Mucosa of gallbladder (tissue), 1 donor: ENCODE measurements at regions not wholly inside any gene's neighbourhood (a gene's known extent, or its start where the extent isn't known, plus 50 kb on each side); places are given as distances from the start of the nearest gene placed in this dataset.

Source experiments
- DNase-seq: peaks from one replicate; pipeline ENCODE4 v3.0.0-alpha.2; 2020; ENCODE audit warnings: low spot score
- donor health status: DM: no; HTN: no; CAD: no.

GRCh38 chr2:16278421-16279200, 338.3 kb downstream of the MYCN start:
- DNase-seq, result no peak

DNA sequence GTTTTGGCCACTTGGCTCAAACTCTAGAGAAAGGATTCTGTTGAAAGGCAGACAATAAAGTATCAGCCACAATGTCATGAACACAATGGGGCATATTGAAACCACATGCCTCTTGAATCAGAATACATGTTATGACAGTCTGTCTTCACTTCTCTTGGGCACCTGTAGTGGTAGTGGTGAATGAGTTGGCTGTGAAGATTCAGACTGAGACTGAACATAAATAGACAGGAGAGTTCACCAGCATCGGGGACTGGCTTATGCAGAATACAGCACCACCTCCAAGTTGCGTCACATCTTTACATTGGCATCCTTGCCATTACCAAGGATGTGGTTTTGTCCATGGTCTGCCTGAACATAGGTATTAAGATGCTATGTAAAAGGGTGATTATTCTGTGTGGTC, 336.8 kb downstream of the MYCN start:
- DNase-seq, result no peak

GRCh38 chr2:16275661-16276060, 335.3 kb downstream of the MYCN start:
- DNase-seq, result no peak

DNA sequence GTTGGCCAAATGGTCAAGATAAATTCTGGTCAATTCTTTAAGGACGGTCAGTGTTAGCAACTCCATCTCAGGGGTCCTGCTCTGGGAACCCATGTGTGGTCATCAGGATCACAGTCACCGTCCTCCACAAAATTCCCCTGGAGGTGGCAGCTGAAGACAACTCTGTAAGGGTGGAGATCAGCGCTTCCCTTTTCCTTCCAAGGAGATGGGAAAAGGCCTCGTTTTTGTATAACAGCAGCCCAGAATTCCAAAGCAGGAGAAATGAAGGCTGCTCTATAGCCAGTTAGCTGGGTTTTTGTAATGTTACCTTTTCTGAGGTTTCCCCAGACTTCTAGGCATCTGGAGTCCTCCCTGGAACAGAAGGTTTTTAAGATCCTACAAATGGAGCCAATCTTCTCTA, 334.8 kb downstream of the MYCN start:
- no peak for DNase-seq

GRCh38 chr2:16273111-16273510, 332.8 kb downstream of the MYCN start:
- no peak for DNase-seq

DNA sequence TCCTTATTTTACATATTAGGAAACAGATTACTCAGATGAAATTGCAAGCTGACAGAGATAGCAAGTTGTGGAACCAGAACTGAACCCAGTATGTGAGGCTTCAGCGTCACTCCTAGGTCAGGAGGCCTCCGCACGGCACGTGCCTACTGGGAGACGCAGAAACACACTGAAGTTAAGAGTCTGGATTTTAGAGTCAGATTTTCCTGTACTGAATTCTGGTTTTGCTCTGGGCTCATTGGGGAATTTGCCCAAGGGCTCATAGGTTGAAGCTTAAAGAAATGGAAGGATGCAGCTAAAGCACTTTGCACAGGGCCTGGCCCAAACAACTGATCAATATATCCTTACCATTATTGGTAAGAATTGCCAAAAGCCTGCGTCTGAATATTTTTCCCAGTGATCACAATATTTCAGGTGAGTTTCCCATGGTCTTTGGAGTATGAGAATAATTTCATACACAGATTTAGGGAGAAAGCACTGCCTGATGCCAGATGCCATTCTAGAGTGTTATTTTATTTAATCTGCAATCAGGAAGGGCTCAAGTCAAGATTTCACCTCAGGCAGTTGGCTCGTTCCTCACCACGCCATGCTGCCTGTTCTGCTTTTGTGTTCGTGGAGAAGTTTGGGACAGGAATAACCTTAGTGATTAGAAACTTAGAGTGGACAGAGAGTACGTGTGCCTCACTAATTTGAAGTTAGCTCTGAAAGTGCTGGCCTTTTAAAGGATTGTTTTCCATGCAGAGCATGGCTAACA, 331.9 kb downstream of the MYCN start:
- DNase-seq, result no peak

DNA sequence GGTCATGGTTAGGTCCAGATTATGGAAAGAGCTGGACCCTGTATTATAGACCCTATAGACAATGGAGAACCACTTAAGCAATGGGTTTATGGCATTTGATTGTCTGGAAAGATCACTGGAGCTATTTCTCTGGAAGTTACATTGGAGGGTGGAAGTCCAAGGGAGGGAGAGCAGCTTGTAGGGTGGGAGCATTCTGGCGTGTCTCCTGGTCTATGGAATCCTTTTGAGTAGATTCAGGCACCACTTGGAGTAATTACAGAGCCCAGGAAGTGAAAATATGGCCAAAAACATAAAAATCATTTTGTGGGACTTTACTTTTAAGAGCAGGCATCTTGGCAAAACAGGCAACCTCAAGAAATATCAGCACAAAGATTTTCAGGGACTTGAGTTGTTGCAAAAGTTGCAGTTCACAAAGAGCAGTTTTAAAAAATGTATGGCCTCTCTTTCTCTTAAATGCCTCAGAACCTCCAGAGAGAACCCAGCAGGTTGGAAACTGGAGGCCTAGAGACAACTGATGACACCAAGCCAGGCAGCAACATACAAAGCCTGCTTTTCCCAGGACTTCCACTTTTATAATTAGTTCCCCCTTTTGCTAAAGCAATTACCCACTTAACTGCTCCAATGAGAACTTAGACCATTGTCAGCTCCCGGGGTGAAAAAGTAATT, 331.0 kb downstream of the MYCN start:
- DNase-seq, result no peak

DNA sequence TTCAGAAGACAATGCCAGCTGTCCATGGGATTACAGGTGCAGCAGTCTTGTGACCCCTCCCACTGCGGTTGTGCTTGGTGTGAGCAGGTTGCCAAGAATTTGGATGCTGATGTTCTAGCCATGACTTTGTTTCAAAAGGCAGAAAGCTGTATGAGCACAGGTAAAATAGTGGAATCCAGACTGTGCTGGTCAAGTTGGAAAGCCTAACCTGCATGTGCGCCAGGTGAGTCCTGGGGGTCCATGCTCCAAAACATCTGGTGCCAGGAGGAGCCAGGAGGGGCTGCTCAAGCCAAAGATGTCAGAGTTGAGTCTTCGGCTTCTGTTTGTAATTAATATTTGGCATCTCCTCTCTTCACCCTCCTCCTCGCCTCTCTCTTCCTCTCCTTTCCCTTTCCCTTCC, 330.1 kb downstream of the MYCN start:
- DNase-seq, result no peak

DNA sequence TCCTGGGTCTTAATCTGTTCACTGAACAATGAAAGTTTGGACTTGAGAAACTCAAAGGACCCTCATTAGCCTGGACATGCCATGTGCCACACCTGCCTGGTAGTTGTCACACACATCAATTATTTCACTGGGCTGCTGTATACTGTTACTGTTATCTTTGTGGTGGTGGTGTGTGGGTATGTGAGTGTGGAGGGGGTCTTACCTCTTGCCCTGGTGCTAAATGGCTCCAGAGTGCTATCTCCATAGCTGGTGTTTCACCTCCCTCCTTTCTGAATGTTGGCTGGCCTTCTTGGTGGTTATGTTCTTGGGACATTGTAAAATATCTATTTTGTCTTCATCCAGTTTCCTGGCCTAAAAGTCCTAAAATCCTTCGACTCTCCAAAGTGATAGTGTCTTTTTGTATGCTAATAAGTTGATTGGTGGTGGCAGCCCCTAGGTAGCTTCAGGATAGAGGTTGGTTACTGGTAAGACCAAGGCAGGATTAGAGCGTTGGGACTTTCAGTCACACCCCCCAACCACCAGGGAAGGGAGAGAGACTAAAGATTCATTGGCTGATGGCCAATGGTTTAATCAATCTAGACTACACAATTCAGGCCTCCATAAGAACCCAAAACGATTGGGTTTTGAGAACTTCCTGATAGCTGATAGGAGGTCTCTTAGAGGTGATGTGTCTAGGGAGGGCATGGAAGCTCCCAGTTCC, 328.1 kb downstream of the MYCN start:
- no peak for DNase-seq

DNA sequence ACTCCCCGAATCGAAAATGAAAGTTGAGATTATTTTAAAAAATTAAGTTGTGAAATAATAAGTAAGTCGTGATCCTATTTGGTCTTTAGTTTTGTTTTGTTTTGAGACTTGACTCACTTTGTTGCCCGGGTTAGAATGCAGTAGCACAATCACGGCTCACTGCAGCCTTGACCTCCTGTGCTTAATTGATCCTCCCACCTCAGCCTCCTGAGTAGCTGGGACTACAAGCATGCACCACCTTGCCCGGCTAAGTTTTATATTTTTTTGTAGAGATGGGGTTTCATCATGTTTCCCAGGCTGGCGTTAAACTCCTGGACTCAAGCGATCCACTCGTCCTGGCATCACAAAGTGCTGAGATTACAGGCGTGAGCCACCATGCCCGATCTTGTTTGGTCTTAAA, 326.2 kb downstream of the MYCN start:
- no peak for DNase-seq

DNA sequence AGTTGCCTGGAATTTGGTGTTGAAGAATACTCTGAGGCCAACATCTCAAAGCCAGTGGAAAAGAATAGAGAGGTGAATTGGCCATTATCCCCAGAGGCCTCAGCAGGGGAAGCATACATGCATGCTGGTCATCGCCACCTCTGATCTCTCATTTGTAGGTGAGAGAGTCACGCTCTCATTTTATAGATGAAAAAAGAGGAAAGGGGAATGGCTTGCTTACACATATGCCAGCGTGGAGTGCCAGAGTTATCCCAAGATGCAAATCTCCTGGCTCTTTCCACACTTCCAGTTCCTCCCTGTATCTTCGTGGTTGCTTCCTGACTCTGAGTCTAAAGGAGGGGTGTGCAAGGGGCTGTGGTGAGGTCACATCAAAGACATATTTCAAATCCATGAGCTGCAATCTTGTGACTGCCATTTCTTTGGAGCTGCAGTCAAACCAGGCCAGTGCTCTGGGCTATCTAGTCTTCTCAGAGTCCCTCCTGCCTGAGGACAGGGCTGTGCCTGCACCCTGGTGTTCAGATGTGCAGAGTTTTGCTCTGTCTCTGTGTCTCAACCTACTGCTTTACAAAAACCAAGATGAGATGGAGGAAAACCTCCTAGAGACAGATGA, 324.7 kb downstream of the MYCN start:
- DNase-seq, result no peak

DNA sequence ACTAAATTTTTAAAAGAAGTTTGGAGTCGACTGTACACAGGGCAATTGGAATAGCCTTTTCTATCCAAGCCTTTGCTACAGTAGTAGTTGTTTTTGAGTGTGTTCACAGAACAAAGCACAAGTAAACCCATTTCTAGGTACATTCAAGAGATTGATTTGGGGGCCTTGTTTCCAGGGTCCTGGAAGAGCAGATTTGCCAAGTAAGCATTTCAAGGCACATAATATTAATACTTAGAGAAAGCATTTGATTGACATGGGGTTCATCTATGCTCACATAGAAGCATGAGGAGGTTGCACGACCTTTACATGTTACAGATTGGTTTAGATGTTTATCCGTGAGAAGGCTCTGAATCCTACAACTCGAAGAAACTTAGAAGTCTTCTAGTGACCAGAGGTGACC, 324.1 kb downstream of the MYCN start:
- DNase-seq, result no peak

DNA sequence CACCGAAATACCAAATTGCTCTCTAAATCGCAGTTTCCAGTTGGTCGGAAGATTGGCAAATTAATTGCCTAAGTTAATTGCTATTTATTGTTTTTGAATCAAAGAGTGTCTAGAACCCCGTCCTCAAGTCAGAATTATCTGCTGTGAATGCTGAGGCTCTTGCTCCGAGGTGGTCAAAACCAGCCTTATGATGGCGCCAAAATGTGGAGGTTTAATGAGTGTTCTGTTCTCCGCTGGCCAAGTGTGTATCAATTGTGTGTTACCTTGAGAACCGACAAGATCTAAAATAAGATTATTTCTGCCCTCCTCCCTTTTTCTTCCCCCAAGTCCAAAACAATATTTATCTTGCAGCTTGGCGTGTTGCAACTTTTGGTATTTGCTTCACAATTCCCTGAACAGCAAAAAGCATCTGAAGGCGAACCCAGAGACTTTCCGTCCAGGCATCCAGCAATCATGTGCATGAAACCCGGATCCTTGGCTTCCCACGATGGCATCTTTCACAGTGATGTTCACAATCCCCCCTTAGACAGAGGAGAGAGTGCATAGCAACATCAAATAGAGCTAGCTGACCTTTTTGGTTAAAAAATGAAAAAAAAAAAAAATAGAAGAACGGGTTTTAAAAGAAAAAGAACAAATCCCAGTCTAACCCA, 323.0 kb downstream of the MYCN start:
- DNase-seq, result no peak

GRCh38 chr2:16262526-16263178, 322.3 kb downstream of the MYCN start:
- no peak for DNase-seq

DNA sequence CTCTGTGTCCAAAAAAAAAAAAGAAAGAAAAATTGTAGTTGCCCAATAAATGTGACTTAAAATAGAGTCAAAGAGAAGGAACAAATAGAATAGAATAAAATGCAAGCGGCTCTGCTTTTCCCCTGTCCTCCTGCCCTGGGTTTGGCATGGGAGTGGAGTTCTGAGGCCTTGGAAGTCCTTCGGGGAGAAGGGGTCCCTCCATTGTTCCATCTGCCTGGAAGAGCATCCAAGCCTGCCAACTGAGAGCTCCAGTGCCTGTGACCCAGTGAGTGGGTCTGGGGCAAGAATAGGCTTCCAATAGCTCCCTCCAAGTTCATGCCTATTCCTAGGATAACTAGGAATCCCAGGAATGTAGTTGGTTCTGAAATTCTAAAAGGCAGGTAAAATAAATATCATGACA, 321.4 kb downstream of the MYCN start:
- no peak for DNase-seq

DNA sequence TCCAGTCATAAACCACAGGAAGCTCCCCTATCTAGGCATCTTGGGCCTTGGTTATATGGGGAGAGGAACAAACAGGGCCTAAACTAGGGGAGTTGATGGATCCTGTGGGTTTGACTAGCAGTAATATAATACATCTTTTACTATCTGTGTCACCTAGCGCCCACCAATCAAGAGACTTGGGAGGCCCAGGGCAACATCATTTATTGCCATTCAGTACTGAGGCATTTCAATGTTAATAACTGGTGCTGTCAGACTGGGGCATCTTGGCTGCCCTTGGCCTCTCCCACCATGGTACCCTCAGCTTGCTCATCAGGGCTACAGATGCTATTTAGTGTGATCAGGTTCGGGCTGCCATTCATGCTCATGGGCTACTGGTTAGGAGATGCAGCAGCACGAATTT, 320.7 kb downstream of the MYCN start:
- no peak for DNase-seq

GRCh38 chr2:16260041-16260830, 319.9 kb downstream of the MYCN start:
- no peak for DNase-seq

DNA sequence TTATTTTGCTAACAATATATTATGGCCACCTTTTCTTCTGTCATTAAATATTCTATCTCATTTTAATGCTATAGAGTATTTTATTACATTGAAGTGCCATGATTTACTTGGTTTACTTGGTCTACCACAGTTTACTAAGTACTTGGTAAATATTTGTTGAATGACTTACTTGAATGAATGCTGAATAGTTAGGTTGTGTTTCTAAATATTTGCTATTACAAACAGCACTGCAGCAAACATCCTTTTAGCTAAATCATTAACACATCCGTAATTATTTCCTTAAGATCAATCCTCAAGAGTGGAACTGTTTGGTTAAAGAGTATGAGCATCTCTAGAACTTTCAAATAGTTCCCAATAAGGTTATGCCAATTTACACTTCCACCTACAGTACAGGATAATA, 318.7 kb downstream of the MYCN start:
- DNase-seq, result no peak

- DNase-seq, result no peak
Measured at GRCh38 chr2:16258350-16258749, 318.0 kb downstream of the MYCN start.
